Testis (tissue), 2 donors: ENCODE measurements at regions not wholly inside any gene's neighbourhood (a gene's known extent, or its start where the extent isn't known, plus 50 kb on each side); places are given as distances from the start of the nearest gene placed in this dataset.

Source experiments
- DNase-seq: peaks from one replicate; pipeline ENCODE4 v3.0.0-alpha.2; 2019
- H3K27ac ChIP-seq, 2 donors: fragments of 200-600 bp; sonication (generic); one replicate each; pipeline ENCODE4 v1.5.1; 2019
- H3K27me3 ChIP-seq: fragments of 200-600 bp; sonication (generic); one replicate; pipeline ENCODE4 v1.5.1; 2019
- H3K36me3 ChIP-seq: fragments of 200-600 bp; sonication (generic); one replicate; pipeline ENCODE4 v1.5.1; 2017; ENCODE audit warnings: low read depth; ENCODE audit errors: missing control alignments
- H3K4me1 ChIP-seq: fragments of 200-600 bp; sonication (generic); one replicate; pipeline ENCODE4 v1.5.1; 2019
- H3K4me3 ChIP-seq, 2 donors: fragments of 200-600 bp; sonication (generic); one replicate each; pipeline ENCODE4 v1.5.1; 2017 to 2019
- H3K9me3 ChIP-seq: fragments of 200-600 bp; sonication (generic); one replicate; pipeline ENCODE4 v1.5.1; 2017
- POLR2A ChIP-seq: fragments of 450-650 bp; IDR thresholded peaks from one replicate; pipeline ENCODE4 v1.6.1; 2017; ENCODE audit warnings: antibody characterized with exemption, mild to moderate bottlenecking, moderate library complexity
- WGBS, 2 donors: methylation state at CpG; one replicate each; pipeline ENCODE4 v1.1.5; 2018; 5-methylcytosine and 5-hydroxymethylcytosine counted together
- intact Hi-C: fragments of 100-400 bp; cut with DNase I; formaldehyde crosslinking; loops from one replicate; pipeline ENCODE4 v1.15.1; 2023; ENCODE audit warnings: low total_unique reads
- TF ChIP-seq, protein P1 (sequence below), 3 experiments: fragments of 450-650 bp in 2 of 3; fragments of 200-600 bp in 1 of 3; sonication (generic) in 1 of 3; IDR thresholded peaks; one replicate each; pipeline ENCODE4 v1.5.1; 2016 to 2019; ENCODE audit warnings: antibody characterized with exemption in 3 of 3, mild to moderate bottlenecking in 2 of 3, moderate library complexity in 1 of 3

DNA sequence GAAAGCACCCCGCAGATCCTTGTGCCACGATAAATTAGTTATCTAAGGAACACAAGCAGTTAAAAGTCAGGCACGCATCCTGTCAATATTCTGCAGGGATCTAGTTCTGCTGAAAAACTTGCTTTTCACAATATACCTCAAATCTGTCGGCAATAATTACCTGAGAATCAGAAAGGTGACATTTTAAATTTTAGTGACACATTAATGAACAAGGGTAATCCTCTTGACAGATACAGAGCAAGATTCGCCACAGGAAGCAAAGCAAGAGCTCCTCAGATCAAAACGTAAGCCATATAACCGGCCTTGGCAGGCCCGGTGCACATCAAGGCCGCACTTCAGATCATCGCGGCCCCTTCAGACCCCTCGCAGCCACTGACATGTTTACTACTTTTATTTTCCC lies 185.7 kb downstream of the ATPSCKMT start:
- TF ChIP-seq POLR2A = no peak
- TF ChIP-seq, protein P1, sequence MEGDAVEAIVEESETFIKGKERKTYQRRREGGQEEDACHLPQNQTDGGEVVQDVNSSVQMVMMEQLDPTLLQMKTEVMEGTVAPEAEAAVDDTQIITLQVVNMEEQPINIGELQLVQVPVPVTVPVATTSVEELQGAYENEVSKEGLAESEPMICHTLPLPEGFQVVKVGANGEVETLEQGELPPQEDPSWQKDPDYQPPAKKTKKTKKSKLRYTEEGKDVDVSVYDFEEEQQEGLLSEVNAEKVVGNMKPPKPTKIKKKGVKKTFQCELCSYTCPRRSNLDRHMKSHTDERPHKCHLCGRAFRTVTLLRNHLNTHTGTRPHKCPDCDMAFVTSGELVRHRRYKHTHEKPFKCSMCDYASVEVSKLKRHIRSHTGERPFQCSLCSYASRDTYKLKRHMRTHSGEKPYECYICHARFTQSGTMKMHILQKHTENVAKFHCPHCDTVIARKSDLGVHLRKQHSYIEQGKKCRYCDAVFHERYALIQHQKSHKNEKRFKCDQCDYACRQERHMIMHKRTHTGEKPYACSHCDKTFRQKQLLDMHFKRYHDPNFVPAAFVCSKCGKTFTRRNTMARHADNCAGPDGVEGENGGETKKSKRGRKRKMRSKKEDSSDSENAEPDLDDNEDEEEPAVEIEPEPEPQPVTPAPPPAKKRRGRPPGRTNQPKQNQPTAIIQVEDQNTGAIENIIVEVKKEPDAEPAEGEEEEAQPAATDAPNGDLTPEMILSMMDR (IDR thresholded peaks at IDR 0.05) = no peak
- intact Hi-C loops = no loop called here
- 37 to 57% methylated on average over 12 of the region's 12 CpGs for WGBS, 2 donors
- Histone ChIP-seq H3K36me3 (no peaks in the 10 kb centered on the region), H3K27me3 (no peaks in the 10 kb centered on the region), H3K9me3 (no peaks in the 10 kb centered on the region), H3K27ac (no peak overlapping the region), H3K4me1 (no peaks in the 10 kb centered on the region), H3K4me3 (no peak overlapping the region)
- DNase-seq = no peak

DNA sequence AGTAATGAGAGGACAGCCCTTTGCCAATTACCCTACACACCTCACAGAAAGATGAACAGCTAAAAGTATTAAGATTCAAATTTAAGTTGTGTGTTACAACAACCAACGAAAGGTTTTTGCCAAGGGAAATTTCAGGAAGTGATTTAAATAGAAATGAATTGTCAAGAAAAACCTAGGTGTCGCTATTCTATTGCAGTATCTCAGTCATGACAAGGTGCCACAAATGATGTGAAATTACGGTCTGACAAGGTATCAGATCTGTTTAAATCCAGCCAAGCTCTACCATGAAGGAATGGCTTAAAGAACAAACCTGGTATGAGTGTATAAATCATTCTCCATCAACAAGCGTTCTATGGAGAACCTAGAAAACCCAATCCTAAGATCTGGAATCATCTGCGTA lies 189.7 kb downstream of the ATPSCKMT start:
- Histone ChIP-seq H3K4me1 (no peaks in the 10 kb centered on the region), H3K9me3 (no peaks in the 10 kb centered on the region), H3K27ac (no peak overlapping the region), H3K36me3 (no peaks in the 10 kb centered on the region), H3K4me3 (no peak overlapping the region), H3K27me3 (no peaks in the 10 kb centered on the region)
- no peak for DNase-seq
- 72 to 86% methylated on average over 5 of the region's 5 CpGs for WGBS, 2 donors
- intact Hi-C loops = no loop called here
- no peak for TF ChIP-seq POLR2A
- TF ChIP-seq, protein P1 (IDR thresholded peaks at IDR 0.05) = no peak

DNA sequence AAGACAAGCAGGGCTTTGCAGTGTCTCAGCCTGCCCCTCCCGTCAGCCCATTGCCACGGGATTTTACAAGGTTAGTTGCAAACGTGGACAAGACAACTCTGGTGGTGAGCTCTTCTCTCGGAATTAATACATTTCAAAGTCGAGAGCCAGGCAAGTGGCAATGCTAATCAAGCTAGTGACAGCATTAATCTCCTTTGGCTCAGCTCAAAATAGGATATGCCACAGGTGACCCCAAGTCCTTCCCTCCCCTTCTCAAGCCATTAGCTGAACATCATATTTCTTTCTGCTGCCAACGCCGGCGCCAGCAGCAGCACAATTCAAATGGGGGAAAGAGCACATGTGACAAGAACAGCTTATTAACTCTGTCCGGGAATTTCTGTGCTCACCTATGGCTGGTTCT lies 190.1 kb downstream of the ATPSCKMT start:
- H3K36me3 ChIP-seq = no peaks in the 10 kb centered on the region
- no peak overlapping the region for H3K27ac ChIP-seq
- H3K27me3 ChIP-seq = no peaks in the 10 kb centered on the region
- no peaks in the 10 kb centered on the region for H3K4me1 ChIP-seq
- intact Hi-C loops = no loop called here
- 62 to 67% methylated on average over 9 of the region's 9 CpGs for WGBS, 2 donors
- no peak for TF ChIP-seq POLR2A
- TF ChIP-seq, protein P1 (IDR thresholded peaks at IDR 0.05) = no peak
- no peak overlapping the region for H3K4me3 ChIP-seq
- H3K9me3 ChIP-seq = no peaks in the 10 kb centered on the region
- DNase-seq = no peak

DNA sequence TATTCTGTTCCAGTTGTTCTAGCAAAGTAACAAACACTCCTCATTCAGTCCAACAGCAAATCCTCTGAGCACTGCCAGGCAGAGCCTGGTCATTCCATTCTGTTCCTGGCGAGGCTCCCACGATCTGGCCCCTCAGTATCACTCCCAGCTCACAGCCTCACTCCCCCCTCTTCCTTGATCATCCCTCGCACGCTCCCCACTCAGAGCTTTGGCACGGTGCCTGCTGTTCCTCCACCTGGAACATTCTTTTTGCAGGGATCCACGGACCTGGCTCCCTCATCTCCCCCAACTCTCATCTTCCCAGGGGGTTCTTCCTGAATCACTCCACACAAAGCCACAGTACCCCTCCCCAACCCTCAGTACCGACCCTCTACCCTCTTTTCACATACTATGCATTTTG lies 192.3 kb downstream of the ATPSCKMT start:
- no peaks in the 10 kb centered on the region for H3K4me1 ChIP-seq
- no peak overlapping the region for H3K4me3 ChIP-seq
- no peaks in the 10 kb centered on the region for H3K27me3 ChIP-seq
- no peak overlapping the region for H3K27ac ChIP-seq
- TF ChIP-seq POLR2A = no peak
- TF ChIP-seq, protein P1 (IDR thresholded peaks at IDR 0.05) = no peak
- intact Hi-C loops = no loop called here
- WGBS, 2 donors = 48 to 75% methylated on average over 7 of the region's 7 CpGs
- H3K9me3 ChIP-seq = no peaks in the 10 kb centered on the region
- H3K36me3 ChIP-seq = no peaks in the 10 kb centered on the region
- DNase-seq = no peak

DNA sequence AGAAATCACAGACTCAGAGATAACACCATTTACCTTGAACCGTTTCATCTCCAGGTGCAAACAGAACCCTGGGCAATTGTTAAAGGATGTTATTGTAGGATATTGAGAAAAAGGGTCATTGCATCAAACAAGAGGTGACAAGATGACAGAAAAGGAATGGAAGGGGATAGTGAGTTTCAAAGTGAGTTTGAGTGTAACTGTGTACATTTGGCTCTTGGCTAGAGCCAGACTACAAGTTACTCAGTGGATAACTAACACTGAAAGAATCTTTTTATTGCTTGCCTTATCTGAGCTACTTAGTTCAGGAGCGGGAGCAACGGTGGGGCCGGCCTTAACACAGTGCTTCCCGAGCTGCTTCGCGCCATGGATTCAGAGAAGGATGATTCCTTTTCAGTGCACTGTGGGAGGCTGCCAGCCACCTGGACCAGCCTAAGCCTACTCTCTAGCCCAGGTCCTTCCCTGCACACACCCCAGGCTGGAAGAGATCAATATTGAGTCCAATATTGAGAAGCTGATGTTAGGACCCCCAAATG lies 193.4 kb downstream of the ATPSCKMT start:
- Histone ChIP-seq H3K36me3 (no peaks in the 10 kb centered on the region), H3K27ac (no peak overlapping the region), H3K27me3 (no peaks in the 10 kb centered on the region), H3K9me3 (no peaks in the 10 kb centered on the region), H3K4me3 (no peak overlapping the region), H3K4me1 (no peaks in the 10 kb centered on the region)
- intact Hi-C loops = no loop called here
- 52 to 57% methylated on average over 7 of the region's 7 CpGs for WGBS, 2 donors
- TF ChIP-seq POLR2A = no peak
- TF ChIP-seq, protein P1 (IDR thresholded peaks at IDR 0.05) = no peak
- DNase-seq = no peak
